ENCODE measurements at regions not wholly inside any gene's neighbourhood (a gene's known extent, or its start where the extent isn't known, plus 50 kb on each side); places are given as distances from the start of the nearest gene placed in this dataset.

DNA sequence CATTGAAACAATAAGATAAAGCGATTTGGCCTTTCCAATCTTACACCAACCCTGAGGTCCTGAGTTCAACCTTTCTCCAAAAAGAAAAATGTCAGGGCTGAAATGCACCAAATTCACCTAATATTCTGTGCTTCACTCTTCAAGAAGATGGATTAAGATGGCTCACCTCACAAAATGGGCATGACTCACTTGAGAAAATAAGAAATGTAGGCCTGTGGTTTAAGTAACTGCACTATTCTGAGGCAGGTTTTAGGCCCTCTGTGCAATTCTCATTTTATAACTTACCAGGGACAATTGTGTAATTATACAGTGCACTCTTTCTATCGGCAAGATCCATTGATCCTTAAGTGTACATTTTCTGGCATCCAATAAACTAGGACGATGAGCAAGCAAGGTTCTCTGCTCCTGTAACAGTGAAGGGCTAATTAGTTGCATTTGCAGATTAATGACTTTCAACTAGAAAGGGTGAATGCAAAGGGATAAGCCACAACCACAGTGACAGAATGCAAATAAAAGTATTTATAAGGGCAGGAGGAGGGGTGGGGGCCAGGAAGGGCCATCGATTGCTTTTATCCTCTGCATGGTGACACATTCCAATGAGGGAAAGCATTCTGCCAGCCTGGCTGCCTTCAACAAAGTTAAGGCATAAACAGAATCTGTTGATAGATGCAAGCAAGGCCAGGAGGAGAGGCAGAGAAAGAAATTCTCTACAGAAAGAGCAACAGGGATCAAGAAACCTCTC lies 214.5 kb downstream of the CAAP1 start:
- TF ChIP-seq, protein P1, sequence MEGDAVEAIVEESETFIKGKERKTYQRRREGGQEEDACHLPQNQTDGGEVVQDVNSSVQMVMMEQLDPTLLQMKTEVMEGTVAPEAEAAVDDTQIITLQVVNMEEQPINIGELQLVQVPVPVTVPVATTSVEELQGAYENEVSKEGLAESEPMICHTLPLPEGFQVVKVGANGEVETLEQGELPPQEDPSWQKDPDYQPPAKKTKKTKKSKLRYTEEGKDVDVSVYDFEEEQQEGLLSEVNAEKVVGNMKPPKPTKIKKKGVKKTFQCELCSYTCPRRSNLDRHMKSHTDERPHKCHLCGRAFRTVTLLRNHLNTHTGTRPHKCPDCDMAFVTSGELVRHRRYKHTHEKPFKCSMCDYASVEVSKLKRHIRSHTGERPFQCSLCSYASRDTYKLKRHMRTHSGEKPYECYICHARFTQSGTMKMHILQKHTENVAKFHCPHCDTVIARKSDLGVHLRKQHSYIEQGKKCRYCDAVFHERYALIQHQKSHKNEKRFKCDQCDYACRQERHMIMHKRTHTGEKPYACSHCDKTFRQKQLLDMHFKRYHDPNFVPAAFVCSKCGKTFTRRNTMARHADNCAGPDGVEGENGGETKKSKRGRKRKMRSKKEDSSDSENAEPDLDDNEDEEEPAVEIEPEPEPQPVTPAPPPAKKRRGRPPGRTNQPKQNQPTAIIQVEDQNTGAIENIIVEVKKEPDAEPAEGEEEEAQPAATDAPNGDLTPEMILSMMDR (IDR thresholded peaks at IDR 0.05), result no peak
- no peak for TF ChIP-seq POLR2A (IDR thresholded peaks at IDR 0.05)

Measured in testis (tissue), 2 donors.